ENCODE measurements at regions not wholly inside any gene's neighbourhood (a gene's known extent, or its start where the extent isn't known, plus 50 kb on each side); places are given as distances from the start of the nearest gene placed in this dataset.

GRCh38 chr12:81991868-81992267 is 232.7 kb upstream of the PPFIA2 start:
- no peaks in the 10 kb centered on the region for H3K9me1 ChIP-seq (ENCODE audit: control insufficient read depth, insufficient read depth, low read length)
- no peak overlapping the region for H2AFZ ChIP-seq (ENCODE audit: low read depth, low read length)
- no peaks in the 10 kb centered on the region for H3K4me1 ChIP-seq (replicated peaks in 1 of 2; ENCODE audit: control insufficient read depth in 2 of 2, insufficient read depth in 2 of 2, low read length in 2 of 2)
- in situ Hi-C loops (cut with MboI), result no loop called here
- H3K9ac ChIP-seq (ENCODE audit: insufficient read depth in 1 of 2, low read depth in 2 of 2, low read length in 2 of 2), result no peak overlapping the region
- no TSS peak for BruUV-seq (replicated peaks)
- no peak overlapping the region for H3K4me3 ChIP-seq
- H3K36me3 ChIP-seq (ENCODE audit: control insufficient read depth, insufficient read depth, low read length), result no peaks in the 10 kb centered on the region
- FAIRE-seq (no peak), ATAC-seq (no peak), DNase-seq (ENCODE audit: extremely low read depth in 1 of 4, low spot score in 3 of 4) (no peak)
- H3K27ac ChIP-seq (ENCODE audit: extremely low read depth, low read depth, low read length), result no peak overlapping the region
- H3K27me3 ChIP-seq (ENCODE audit: control insufficient read depth in 2 of 2, insufficient read depth in 2 of 2, low read length in 2 of 2), result no peaks in the 10 kb centered on the region
- no peak for TF ChIP-seq LARP7 (IDR thresholded peaks at IDR 0.05)
- no peak for TF ChIP-seq NCOA1 (IDR thresholded peaks at IDR 0.05; ENCODE audit: low read depth)
- TF ChIP-seq ZNF174 (CRISPR knock-in tag; IDR thresholded peaks at IDR 0.05), result no peak
- no peak for TF ChIP-seq NFRKB (IDR thresholded peaks at IDR 0.05; ENCODE audit: low read depth)
- no peak for TF ChIP-seq LCOR (CRISPR knock-in tag; IDR thresholded peaks at IDR 0.05)
- no peak for TF ChIP-seq MXD1 (CRISPR knock-in tag; IDR thresholded peaks at IDR 0.05; ENCODE audit: borderline replicate concordance, poor library complexity, severe bottlenecking)
- no peak for TF ChIP-seq IRF9 (tag; IDR thresholded peaks at IDR 0.05)
- TF ChIP-seq STAT5B (CRISPR knock-in tag; IDR thresholded peaks at IDR 0.05), result no peak
- no peak for TF ChIP-seq ZNF316 (IDR thresholded peaks at IDR 0.05)
- no peak for TF ChIP-seq ZNF253 (CRISPR knock-in tag; conservative IDR thresholded peaks at IDR 0.05)
- ChIA-PET CTCF (ENCODE audit: low intra/inter-chr PET ratio) (no interaction called here), POLR2A (no interaction called here)
- intact Hi-C loops (cut with micrococcal nuclease), result no loop called here
- no peaks in the 10 kb centered on the region for H3K9me3 ChIP-seq (replicated peaks; ENCODE audit: control insufficient read depth, insufficient read depth, low read depth, low read length)
- H4K20me1 ChIP-seq (replicated peaks; ENCODE audit: control insufficient read depth, insufficient read depth, low read length), result no peaks in the 10 kb centered on the region
- H3K4me2 ChIP-seq (ENCODE audit: insufficient read depth, low read length), result no peak overlapping the region
- no peaks in the 10 kb centered on the region for H3K79me2 ChIP-seq (ENCODE audit: control insufficient read depth, insufficient read depth, low read length)

Data from K562 (cell line).